ENCODE measurements at regions not wholly inside any gene's neighbourhood (a gene's known extent, or its start where the extent isn't known, plus 50 kb on each side); places are given as distances from the start of the nearest gene placed in this dataset.

DNA sequence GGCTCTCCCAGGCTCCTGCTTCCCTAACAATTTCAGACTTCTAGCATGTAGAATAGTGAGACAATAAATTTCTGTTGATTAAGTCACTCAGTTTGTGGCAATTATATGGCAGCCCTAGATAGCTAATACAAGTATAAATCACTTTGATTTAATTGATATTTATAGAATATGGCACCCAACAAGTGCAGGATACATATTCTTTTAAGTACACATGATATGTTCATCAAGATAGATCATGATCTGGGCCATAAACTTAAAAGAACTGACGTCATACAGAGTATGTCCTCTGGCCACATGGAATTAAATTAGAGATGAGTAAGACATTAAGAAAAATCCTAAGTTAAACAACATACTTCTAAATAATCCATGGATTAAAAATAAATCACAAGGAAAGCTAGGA lies 67.5 kb upstream of the AMOTL1 start:
- H3K27me3 ChIP-seq (ENCODE audit: insufficient read depth): no peaks in the 10 kb centered on the region
- Mint-ChIP-seq H3K4me1 (no peaks in the 10 kb centered on the region), H3K36me3 (ENCODE audit: low read depth) (peaks cover 16% of the 10 kb centered on the region), H3K27me3 (ENCODE audit: insufficient read depth, low read depth, poor library complexity) (no peaks in the 10 kb centered on the region), H3K4me3 (no peak overlapping the region), H3K27ac (no peak overlapping the region), H3K9me3 (no peaks in the 10 kb centered on the region)
- no peak overlapping the region for H3K4me2 ChIP-seq
- no peak overlapping the region for H2AFZ ChIP-seq
- TF ChIP-seq JUNB (IDR thresholded peaks at IDR 0.05; ENCODE audit: unreplicated experiment) (no peak), STAT1 (IDR thresholded peaks at IDR 0.05; ENCODE audit: unreplicated experiment) (no peak), ZNF331 (CRISPR knock-in tag; IDR thresholded peaks at IDR 0.05; ENCODE audit: low read depth) (no peak), CREB1 (CRISPR knock-in tag; IDR thresholded peaks at IDR 0.05; ENCODE audit: low read depth) (no peak), EZH2phosphoT487 (IDR thresholded peaks at IDR 0.05; ENCODE audit: unreplicated experiment) (no peak), POLR2AphosphoS5 (IDR thresholded peaks at IDR 0.05; ENCODE audit: low read depth) (no peak), EZH2 (IDR thresholded peaks at IDR 0.05; ENCODE audit: low read depth, unreplicated experiment) (no peak), NANOG (IDR thresholded peaks at IDR 0.05; ENCODE audit: borderline replicate concordance) (no peak), ZNF114 (CRISPR knock-in tag; IDR thresholded peaks at IDR 0.05) (no peak)
- TF ChIP-seq, protein P1, sequence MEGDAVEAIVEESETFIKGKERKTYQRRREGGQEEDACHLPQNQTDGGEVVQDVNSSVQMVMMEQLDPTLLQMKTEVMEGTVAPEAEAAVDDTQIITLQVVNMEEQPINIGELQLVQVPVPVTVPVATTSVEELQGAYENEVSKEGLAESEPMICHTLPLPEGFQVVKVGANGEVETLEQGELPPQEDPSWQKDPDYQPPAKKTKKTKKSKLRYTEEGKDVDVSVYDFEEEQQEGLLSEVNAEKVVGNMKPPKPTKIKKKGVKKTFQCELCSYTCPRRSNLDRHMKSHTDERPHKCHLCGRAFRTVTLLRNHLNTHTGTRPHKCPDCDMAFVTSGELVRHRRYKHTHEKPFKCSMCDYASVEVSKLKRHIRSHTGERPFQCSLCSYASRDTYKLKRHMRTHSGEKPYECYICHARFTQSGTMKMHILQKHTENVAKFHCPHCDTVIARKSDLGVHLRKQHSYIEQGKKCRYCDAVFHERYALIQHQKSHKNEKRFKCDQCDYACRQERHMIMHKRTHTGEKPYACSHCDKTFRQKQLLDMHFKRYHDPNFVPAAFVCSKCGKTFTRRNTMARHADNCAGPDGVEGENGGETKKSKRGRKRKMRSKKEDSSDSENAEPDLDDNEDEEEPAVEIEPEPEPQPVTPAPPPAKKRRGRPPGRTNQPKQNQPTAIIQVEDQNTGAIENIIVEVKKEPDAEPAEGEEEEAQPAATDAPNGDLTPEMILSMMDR (conservative IDR thresholded peaks at IDR 0.05; ENCODE audit: low read depth in 2 of 2): no peak
- TF ChIP-seq, protein P2, sequence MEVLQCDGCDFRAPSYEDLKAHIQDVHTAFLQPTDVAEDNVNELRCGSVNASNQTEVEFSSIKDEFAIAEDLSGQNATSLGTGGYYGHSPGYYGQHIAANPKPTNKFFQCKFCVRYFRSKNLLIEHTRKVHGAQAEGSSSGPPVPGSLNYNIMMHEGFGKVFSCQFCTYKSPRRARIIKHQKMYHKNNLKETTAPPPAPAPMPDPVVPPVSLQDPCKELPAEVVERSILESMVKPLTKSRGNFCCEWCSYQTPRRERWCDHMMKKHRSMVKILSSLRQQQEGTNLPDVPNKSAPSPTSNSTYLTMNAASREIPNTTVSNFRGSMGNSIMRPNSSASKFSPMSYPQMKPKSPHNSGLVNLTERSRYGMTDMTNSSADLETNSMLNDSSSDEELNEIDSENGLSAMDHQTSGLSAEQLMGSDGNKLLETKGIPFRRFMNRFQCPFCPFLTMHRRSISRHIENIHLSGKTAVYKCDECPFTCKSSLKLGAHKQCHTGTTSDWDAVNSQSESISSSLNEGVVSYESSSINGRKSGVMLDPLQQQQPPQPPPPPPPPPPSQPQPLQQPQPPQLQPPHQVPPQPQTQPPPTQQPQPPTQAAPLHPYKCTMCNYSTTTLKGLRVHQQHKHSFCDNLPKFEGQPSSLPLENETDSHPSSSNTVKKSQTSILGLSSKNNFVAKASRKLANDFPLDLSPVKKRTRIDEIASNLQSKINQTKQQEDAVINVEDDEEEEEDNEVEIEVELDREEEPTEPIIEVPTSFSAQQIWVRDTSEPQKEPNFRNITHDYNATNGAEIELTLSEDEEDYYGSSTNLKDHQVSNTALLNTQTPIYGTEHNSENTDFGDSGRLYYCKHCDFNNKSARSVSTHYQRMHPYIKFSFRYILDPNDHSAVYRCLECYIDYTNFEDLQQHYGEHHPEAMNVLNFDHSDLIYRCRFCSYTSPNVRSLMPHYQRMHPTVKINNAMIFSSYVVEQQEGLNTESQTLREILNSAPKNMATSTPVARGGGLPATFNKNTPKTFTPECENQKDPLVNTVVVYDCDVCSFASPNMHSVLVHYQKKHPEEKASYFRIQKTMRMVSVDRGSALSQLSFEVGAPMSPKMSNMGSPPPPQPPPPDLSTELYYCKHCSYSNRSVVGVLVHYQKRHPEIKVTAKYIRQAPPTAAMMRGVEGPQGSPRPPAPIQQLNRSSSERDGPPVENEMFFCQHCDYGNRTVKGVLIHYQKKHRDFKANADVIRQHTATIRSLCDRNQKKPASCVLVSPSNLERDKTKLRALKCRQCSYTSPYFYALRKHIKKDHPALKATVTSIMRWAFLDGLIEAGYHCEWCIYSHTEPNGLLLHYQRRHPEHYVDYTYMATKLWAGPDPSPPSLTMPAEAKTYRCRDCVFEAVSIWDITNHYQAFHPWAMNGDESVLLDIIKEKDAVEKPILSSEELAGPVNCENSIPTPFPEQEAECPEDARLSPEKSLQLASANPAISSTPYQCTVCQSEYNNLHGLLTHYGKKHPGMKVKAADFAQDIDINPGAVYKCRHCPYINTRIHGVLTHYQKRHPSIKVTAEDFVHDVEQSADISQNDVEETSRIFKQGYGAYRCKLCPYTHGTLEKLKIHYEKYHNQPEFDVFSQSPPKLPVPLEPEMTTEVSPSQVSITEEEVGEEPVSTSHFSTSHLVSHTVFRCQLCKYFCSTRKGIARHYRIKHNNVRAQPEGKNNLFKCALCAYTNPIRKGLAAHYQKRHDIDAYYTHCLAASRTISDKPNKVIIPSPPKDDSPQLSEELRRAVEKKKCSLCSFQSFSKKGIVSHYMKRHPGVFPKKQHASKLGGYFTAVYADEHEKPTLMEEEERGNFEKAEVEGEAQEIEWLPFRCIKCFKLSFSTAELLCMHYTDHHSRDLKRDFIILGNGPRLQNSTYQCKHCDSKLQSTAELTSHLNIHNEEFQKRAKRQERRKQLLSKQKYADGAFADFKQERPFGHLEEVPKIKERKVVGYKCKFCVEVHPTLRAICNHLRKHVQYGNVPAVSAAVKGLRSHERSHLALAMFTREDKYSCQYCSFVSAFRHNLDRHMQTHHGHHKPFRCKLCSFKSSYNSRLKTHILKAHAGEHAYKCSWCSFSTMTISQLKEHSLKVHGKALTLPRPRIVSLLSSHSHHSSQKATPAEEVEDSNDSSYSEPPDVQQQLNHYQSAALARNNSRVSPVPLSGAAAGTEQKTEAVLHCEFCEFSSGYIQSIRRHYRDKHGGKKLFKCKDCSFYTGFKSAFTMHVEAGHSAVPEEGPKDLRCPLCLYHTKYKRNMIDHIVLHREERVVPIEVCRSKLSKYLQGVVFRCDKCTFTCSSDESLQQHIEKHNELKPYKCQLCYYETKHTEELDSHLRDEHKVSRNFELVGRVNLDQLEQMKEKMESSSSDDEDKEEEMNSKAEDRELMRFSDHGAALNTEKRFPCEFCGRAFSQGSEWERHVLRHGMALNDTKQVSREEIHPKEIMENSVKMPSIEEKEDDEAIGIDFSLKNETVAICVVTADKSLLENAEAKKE (CRISPR knock-in tag; IDR thresholded peaks at IDR 0.05): no peak
- TF ChIP-seq, protein P3, sequence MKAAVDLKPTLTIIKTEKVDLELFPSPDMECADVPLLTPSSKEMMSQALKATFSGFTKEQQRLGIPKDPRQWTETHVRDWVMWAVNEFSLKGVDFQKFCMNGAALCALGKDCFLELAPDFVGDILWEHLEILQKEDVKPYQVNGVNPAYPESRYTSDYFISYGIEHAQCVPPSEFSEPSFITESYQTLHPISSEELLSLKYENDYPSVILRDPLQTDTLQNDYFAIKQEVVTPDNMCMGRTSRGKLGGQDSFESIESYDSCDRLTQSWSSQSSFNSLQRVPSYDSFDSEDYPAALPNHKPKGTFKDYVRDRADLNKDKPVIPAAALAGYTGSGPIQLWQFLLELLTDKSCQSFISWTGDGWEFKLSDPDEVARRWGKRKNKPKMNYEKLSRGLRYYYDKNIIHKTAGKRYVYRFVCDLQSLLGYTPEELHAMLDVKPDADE (IDR thresholded peaks at IDR 0.05): no peak
- TF ChIP-seq, protein P4, sequence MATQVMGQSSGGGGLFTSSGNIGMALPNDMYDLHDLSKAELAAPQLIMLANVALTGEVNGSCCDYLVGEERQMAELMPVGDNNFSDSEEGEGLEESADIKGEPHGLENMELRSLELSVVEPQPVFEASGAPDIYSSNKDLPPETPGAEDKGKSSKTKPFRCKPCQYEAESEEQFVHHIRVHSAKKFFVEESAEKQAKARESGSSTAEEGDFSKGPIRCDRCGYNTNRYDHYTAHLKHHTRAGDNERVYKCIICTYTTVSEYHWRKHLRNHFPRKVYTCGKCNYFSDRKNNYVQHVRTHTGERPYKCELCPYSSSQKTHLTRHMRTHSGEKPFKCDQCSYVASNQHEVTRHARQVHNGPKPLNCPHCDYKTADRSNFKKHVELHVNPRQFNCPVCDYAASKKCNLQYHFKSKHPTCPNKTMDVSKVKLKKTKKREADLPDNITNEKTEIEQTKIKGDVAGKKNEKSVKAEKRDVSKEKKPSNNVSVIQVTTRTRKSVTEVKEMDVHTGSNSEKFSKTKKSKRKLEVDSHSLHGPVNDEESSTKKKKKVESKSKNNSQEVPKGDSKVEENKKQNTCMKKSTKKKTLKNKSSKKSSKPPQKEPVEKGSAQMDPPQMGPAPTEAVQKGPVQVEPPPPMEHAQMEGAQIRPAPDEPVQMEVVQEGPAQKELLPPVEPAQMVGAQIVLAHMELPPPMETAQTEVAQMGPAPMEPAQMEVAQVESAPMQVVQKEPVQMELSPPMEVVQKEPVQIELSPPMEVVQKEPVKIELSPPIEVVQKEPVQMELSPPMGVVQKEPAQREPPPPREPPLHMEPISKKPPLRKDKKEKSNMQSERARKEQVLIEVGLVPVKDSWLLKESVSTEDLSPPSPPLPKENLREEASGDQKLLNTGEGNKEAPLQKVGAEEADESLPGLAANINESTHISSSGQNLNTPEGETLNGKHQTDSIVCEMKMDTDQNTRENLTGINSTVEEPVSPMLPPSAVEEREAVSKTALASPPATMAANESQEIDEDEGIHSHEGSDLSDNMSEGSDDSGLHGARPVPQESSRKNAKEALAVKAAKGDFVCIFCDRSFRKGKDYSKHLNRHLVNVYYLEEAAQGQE (IDR thresholded peaks at IDR 0.05; ENCODE audit: unreplicated experiment): no peak
- no peaks in the 10 kb centered on the region for H3K36me3 ChIP-seq (ENCODE audit: insufficient read depth)
- no peaks in the 10 kb centered on the region for H3K79me2 ChIP-seq (replicated peaks; ENCODE audit: insufficient read depth)
- H3K4me3 ChIP-seq: no peak overlapping the region
- no peaks in the 10 kb centered on the region for H4K20me1 ChIP-seq (replicated peaks; ENCODE audit: insufficient read depth)
- H3K4me1 ChIP-seq (ENCODE audit: insufficient read depth): no peaks in the 10 kb centered on the region
- H3K9me2 ChIP-seq (ENCODE audit: insufficient read depth): no peaks in the 10 kb centered on the region
- DNase-seq (ENCODE audit: low spot score) (no peak), ATAC-seq (no peak)
- H3K27ac ChIP-seq (ENCODE audit: low read depth): no peak overlapping the region
- H3F3A ChIP-seq (replicated peaks; ENCODE audit: low read depth): no peaks in the 10 kb centered on the region
